ENCODE measurements at regions not wholly inside any gene's neighbourhood (a gene's known extent, or its start where the extent isn't known, plus 50 kb on each side); places are given as distances from the start of the nearest gene placed in this dataset.
"Not testable (repeated sequence)": the region's sequence is repeated elsewhere in the genome, so short reads cannot be mapped to it uniquely, and the experiment has no call there.

DNA sequence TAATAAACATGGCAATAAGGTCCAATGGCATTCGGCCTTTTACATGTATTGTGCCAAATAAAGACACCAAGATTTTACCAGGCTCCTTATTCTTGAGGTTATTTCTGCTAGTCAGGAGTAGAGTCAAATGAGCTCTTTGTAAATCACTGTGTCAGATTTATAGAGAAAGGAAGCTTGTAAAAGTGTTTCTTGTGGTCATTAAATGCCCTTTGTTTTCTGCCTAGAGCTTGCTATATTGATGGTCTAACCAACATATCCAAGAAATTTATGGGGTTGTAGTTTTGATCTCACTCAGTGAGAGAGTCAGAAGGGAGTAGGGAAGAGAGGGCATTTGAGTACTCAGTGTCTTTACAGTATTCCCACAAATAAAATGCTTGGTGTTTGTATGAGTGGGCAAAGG is 86.2 kb upstream of the FRMPD4 start:
- no peak for DNase-seq (ENCODE audit: low read depth, low spot score)

GRCh38 chrX:12058087-12058486 is 80.2 kb upstream of the FRMPD4 start:
- no peak for DNase-seq (ENCODE audit: low read depth, low spot score)

DNA sequence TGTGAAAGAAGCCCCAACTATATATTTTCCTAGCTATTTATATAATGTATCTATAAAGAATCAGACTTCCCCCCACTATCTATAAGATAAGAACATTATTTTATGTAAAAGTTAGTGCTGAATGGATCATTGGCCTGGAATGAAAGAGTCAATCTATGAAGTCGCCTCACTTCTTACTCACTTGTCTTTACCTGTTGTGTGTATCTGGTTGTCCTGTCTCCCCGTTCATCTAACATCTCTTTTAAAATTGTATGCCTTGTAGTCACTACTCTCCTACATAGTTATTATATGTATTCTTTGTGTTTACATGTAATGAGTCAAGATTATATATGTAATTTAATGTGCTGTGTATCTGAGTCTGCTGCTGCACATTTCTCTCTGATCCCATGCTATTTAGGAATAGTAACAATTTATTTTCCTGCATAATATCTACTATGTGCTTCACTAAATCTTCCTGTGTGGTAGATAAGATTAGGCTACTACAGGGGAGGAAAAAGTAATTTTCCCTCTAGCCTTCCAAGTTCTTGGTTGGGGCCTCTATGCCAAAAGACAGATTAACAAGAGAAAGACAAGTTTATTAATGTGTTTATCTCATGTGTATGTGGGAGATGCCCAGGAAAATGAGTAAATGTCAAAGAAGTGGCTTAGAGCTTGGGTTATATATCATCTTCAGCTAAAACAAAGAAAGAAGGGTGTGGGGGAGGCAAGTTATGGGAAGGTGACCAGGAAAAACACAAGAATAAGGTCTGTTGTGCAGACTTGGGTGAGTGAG is 77.6 kb upstream of the FRMPD4 start:
- DNase-seq (ENCODE audit: low read depth, low spot score) = no peak

- peak; percentile 63 for DNase-seq (ENCODE audit: low read depth, low spot score)
Measured at GRCh38 chrX:12065251-12065650, 73.0 kb upstream of the FRMPD4 start.

DNA sequence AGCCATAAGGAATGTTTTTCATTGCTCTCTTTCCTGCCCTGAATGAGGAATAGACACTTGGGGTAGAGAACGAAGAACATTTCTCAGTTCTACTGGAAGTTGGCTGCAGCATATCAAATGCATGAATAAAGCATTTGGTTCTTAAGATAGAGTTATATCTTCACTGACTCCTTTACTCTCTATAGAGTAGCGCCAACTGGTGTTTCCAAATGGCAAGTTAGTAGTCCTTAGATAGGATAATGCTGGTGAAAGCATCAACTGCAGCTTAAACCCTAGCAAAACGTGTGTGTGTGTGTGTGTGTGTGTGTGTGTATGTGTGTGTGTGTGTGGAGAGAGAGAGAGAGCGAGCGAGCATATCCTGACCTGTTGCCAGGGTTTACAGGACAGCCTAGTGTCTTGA is 62.2 kb upstream of the FRMPD4 start:
- DNase-seq (ENCODE audit: low read depth, low spot score) = no peak

DNA sequence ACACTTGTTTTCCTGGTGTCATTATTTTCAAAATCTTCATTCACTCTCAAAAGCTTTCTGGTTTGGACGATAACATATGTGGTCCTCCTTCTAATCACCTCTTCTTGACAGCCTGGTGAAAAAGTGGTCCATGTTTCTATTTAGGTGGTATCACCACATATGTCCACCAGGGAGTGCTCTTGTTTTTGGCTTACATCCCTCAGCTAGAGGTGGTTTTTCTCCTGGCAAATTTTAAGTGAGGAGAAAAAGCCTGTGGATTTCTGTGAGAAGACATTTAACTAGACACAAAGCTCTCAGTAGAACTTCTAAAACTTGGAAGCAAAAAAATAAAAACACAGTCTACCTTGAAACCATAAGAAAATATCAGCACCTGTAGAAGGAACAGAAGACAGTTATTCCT is 58.0 kb upstream of the FRMPD4 start:
- DNase-seq (ENCODE audit: low read depth, low spot score) = peak; percentile 59

GRCh38 chrX:12082959-12083358 is 55.3 kb upstream of the FRMPD4 start:
- not testable (repeated sequence) for DNase-seq (ENCODE audit: low read depth, low spot score)
